H9 (cell line): ENCODE measurements at regions not wholly inside any gene's neighbourhood (a gene's known extent, or its start where the extent isn't known, plus 50 kb on each side); places are given as distances from the start of the nearest gene placed in this dataset.

Experiments
- DNase-seq: peaks from one replicate; pipeline ENCODE4 v3.0.0-alpha.2; 2017
- H2AFZ ChIP-seq: one replicate; pipeline ENCODE4 v1.6.1; 2013; ENCODE audit warnings: mild to moderate bottlenecking, low read length, control low read depth, moderate library complexity
- H2AK5ac ChIP-seq: 2 replicates; pipeline ENCODE4 v1.6.1; 2013; ENCODE audit warnings: low read length, control low read depth, mixed read lengths; ENCODE audit not compliant: insufficient read length
- H2BK120ac ChIP-seq: one replicate; pipeline ENCODE4 v1.6.1; 2013; ENCODE audit warnings: low read depth, mild to moderate bottlenecking, low read length, control low read depth, inconsistent platforms; ENCODE audit not compliant: poor library complexity, severe bottlenecking
- H2BK12ac ChIP-seq: 2 replicates; pipeline ENCODE4 v1.6.1; 2013; ENCODE audit warnings: low read length, control low read depth, mixed read lengths, low read depth; ENCODE audit not compliant: insufficient read length
- H2BK15ac ChIP-seq: 2 replicates; pipeline ENCODE4 v1.6.1; 2013; ENCODE audit warnings: low read depth, low read length, control low read depth
- H2BK20ac ChIP-seq: one replicate; pipeline ENCODE4 v1.6.1; 2013; ENCODE audit warnings: low read depth, mild to moderate bottlenecking, low read length, control low read depth, inconsistent platforms; ENCODE audit not compliant: poor library complexity, severe bottlenecking
- H2BK5ac ChIP-seq: 2 replicates; pipeline ENCODE4 v1.6.1; 2013; ENCODE audit warnings: low read length, control low read depth, mixed read lengths; ENCODE audit not compliant: insufficient read length
- H3K14ac ChIP-seq: 2 replicates; pipeline ENCODE4 v1.6.1; 2013; ENCODE audit warnings: low read length, control low read depth; ENCODE audit not compliant: insufficient read depth
- H3K18ac ChIP-seq: 2 replicates; pipeline ENCODE4 v1.6.1; 2013; ENCODE audit warnings: low read depth, mild to moderate bottlenecking, mixed read lengths, low read length, control low read depth; ENCODE audit not compliant: insufficient read length
- H3K23ac ChIP-seq: 2 replicates; pipeline ENCODE4 v1.6.1; 2013; ENCODE audit warnings: low read length, control low read depth, mixed read lengths, low read depth; ENCODE audit not compliant: insufficient read length
- H3K23me2 ChIP-seq: 2 replicates; pipeline ENCODE4 v1.6.1; 2013; ENCODE audit warnings: low read depth, mild to moderate bottlenecking, mixed read lengths, low read length, control low read depth; ENCODE audit not compliant: insufficient read length, poor library complexity, severe bottlenecking
- H3K27ac ChIP-seq: 2 replicates; pipeline ENCODE4 v1.5.1; 2013; ENCODE audit warnings: low read length, control low read depth, mixed read lengths, low read depth; ENCODE audit not compliant: insufficient read length
- H3K27me3 ChIP-seq: 2 replicates; pipeline ENCODE4 v1.6.1; 2013; ENCODE audit warnings: low read length, control low read depth, inconsistent platforms; ENCODE audit not compliant: insufficient read depth
- H3K4ac ChIP-seq: 2 replicates; pipeline ENCODE4 v1.6.1; 2013; ENCODE audit warnings: low read depth, mild to moderate bottlenecking, control low read depth, inconsistent platforms, low read length, moderate library complexity
- H3K4me1 ChIP-seq: 2 replicates; pipeline ENCODE4 v1.6.1; 2013; ENCODE audit warnings: low read length, control low read depth, inconsistent platforms; ENCODE audit not compliant: insufficient read depth
- H3K4me2 ChIP-seq: 2 replicates; pipeline ENCODE4 v1.6.1; 2013; ENCODE audit warnings: low read length, control low read depth, mixed read lengths; ENCODE audit not compliant: insufficient read length, insufficient read depth
- H3K56ac ChIP-seq: 2 replicates; pipeline ENCODE4 v1.6.1; 2013; ENCODE audit warnings: low read depth, mild to moderate bottlenecking, mixed read lengths, low read length, control low read depth; ENCODE audit not compliant: insufficient read length
- H3K79me1 ChIP-seq: 2 replicates; pipeline ENCODE4 v1.6.1; 2013; ENCODE audit warnings: low read depth, mild to moderate bottlenecking, moderate library complexity, low read length, control low read depth, inconsistent platforms; ENCODE audit not compliant: insufficient read depth, poor library complexity, severe bottlenecking
- H3K79me2 ChIP-seq: 2 replicates; pipeline ENCODE4 v1.6.1; 2013; ENCODE audit warnings: low read length, control low read depth, inconsistent platforms; ENCODE audit not compliant: insufficient read depth
- H3K9ac ChIP-seq: 2 replicates; pipeline ENCODE4 v1.6.1; 2013; ENCODE audit warnings: low read length, control low read depth, mixed read lengths; ENCODE audit not compliant: insufficient read length; ENCODE audit errors: extremely low read depth
- H3K9me3 ChIP-seq: one replicate; pipeline ENCODE4 v1.6.1; 2013; ENCODE audit warnings: low read depth, low read length, inconsistent platforms; ENCODE audit not compliant: control insufficient read depth
- H3T11ph ChIP-seq: one replicate; pipeline ENCODE4 v1.6.1; 2013; ENCODE audit warnings: mild to moderate bottlenecking, low read length, control low read depth, inconsistent platforms
- H4K20me1 ChIP-seq: one replicate; pipeline ENCODE4 v1.6.1; 2013; ENCODE audit not compliant: control insufficient read depth, insufficient read length, insufficient read depth
- H4K5ac ChIP-seq: 2 replicates; pipeline ENCODE4 v1.6.1; 2013; ENCODE audit warnings: low read depth, mild to moderate bottlenecking, mixed read lengths, low read length, control low read depth; ENCODE audit not compliant: insufficient read length
- H4K8ac ChIP-seq: replicated peaks from 2 replicates; pipeline ENCODE4 v1.6.1; 2013; ENCODE audit warnings: low read length, control low read depth, mixed read lengths, low read depth; ENCODE audit not compliant: insufficient read length
- H4K91ac ChIP-seq: 2 replicates; pipeline ENCODE4 v1.6.1; 2013; ENCODE audit warnings: low read depth, mild to moderate bottlenecking, moderate library complexity, mixed read lengths, low read length, control low read depth; ENCODE audit not compliant: insufficient read length
- H3K27ac Mint-ChIP-seq, 3 experiments: 2 replicates in 2 of 3; 3 replicates in 1 of 3; pipeline ENCODE4 v1.8.0; 2020 to 2021; ENCODE audit warnings: mixed read lengths in 3 of 3, mild to moderate bottlenecking in 1 of 3, moderate library complexity in 1 of 3
- H3K27me3 Mint-ChIP-seq: 2 replicates; pipeline ENCODE4 v1.8.0; 2021; ENCODE audit warnings: low read depth, mild to moderate bottlenecking, moderate library complexity, mixed read lengths
- H3K36me3 Mint-ChIP-seq, 3 experiments: 2 replicates in 2 of 3; 3 replicates in 1 of 3; pipeline ENCODE4 v1.8.0; 2020 to 2021; ENCODE audit warnings: low read depth in 3 of 3, mixed read lengths in 3 of 3; ENCODE audit not compliant: insufficient read depth in 1 of 3
- H3K4me1 Mint-ChIP-seq, 2 experiments: 2 replicates each; pipeline ENCODE4 v1.8.0; 2020; ENCODE audit warnings: mixed read lengths in 2 of 2
- H3K4me3 Mint-ChIP-seq, 2 experiments: 2 replicates in 1 of 2; 3 replicates in 1 of 2; pipeline ENCODE4 v1.8.0; 2020 to 2021; ENCODE audit warnings: mild to moderate bottlenecking in 2 of 2, mixed read lengths in 2 of 2, moderate library complexity in 1 of 2
- H3K9me3 Mint-ChIP-seq, 2 experiments: 2 replicates in 1 of 2; 3 replicates in 1 of 2; pipeline ENCODE4 v1.8.0; 2020; ENCODE audit warnings: mild to moderate bottlenecking in 2 of 2, mixed read lengths in 2 of 2, moderate library complexity in 1 of 2
- WGBS: extraction: QIAGEN DNeasy Blood & Tissue Kit; methylation state at CpG from one replicate; pipeline ENCODE4 v1.1.7; 2013; ENCODE audit warnings: missing lambda C conversion rate, low lambda C conversion rate, mixed read lengths; ENCODE audit not compliant: insufficient read length; ENCODE audit errors: extremely low coverage; 5-methylcytosine and 5-hydroxymethylcytosine counted together
- TF ChIP-seq, protein P1 (sequence below): fragments of 200-600 bp; sonication (generic); conservative IDR thresholded peaks from 3 replicates; pipeline ENCODE4 v1.8.0; 2021; ENCODE audit warnings: antibody characterized with exemption, mild to moderate bottlenecking

DNA sequence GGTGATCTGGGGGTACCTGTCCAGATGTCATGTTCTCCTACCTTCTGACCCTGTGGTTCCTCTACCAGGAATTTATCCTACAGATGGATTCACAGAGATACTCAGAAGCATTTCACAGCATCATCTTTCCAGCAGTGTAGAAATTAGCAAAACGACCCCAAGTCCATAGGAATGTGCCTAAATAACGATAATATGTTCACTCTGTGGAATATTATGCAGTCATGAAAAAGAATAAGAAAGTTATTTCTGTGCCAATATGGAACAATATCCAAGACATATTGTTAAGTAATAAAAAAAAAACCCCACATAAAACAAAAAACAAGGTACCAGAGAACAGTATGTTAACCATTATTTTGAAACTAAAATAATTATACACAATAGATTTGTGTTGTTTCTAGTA is 123.8 kb upstream of the SDK1 start:
- Histone ChIP-seq H3K23ac (no peak overlapping the region), H3K27ac (no peak overlapping the region), H2BK20ac (no peak overlapping the region), H3K9ac (no peak overlapping the region), H3K79me1 (no peaks in the 10 kb centered on the region), H3K9me3 (no peaks in the 10 kb centered on the region), H3K27me3 (no peaks in the 10 kb centered on the region), H3K23me2 (no peaks in the 10 kb centered on the region), H4K8ac (no peak overlapping the region), H2AFZ (no peak overlapping the region), H2BK120ac (no peak overlapping the region), H2BK15ac (no peak overlapping the region), H2BK5ac (no peak overlapping the region), H3K4me2 (no peak overlapping the region), H2AK5ac (no peak overlapping the region), H3K14ac (no peak overlapping the region), H3K4ac (no peak overlapping the region), H3T11ph (no peak overlapping the region), H4K20me1 (no peaks in the 10 kb centered on the region), H3K79me2 (no peaks in the 10 kb centered on the region), H2BK12ac (no peak overlapping the region), H3K56ac (no peak overlapping the region), H3K4me1 (peaks cover 2% of the 10 kb centered on the region; the same call in 1 of the 2 replicates), H3K18ac (no peak overlapping the region), H4K91ac (no peak overlapping the region), H4K5ac (no peak overlapping the region)
- Mint-ChIP-seq H3K27me3 (no peaks in the 10 kb centered on the region; the same call in 1 of the 2 replicates), H3K27ac (no peak overlapping the region), H3K36me3 (peaks cover 0 to 2% (median under 1%) of the 10 kb centered on the region in 3 experiments; a peak in 3 of 7 replicates), H3K4me1 (peaks cover 15 to 16% of the 10 kb centered on the region in 2 experiments), H3K4me3 (no peak overlapping the region), H3K9me3 (peaks cover 2 to 4% of the 10 kb centered on the region in 2 experiments; a peak in 3 of 5 replicates)
- WGBS = no CpG with 5 or more reads among the region's 2 CpGs
- TF ChIP-seq, protein P1, sequence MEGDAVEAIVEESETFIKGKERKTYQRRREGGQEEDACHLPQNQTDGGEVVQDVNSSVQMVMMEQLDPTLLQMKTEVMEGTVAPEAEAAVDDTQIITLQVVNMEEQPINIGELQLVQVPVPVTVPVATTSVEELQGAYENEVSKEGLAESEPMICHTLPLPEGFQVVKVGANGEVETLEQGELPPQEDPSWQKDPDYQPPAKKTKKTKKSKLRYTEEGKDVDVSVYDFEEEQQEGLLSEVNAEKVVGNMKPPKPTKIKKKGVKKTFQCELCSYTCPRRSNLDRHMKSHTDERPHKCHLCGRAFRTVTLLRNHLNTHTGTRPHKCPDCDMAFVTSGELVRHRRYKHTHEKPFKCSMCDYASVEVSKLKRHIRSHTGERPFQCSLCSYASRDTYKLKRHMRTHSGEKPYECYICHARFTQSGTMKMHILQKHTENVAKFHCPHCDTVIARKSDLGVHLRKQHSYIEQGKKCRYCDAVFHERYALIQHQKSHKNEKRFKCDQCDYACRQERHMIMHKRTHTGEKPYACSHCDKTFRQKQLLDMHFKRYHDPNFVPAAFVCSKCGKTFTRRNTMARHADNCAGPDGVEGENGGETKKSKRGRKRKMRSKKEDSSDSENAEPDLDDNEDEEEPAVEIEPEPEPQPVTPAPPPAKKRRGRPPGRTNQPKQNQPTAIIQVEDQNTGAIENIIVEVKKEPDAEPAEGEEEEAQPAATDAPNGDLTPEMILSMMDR = no peak
- DNase-seq = no peak
